ENCODE measurements at regions not wholly inside any gene's neighbourhood (a gene's known extent, or its start where the extent isn't known, plus 50 kb on each side); places are given as distances from the start of the nearest gene placed in this dataset.
"Not testable (repeated sequence)": the region's sequence is repeated elsewhere in the genome, so short reads cannot be mapped to it uniquely, and the experiment has no call there.

- Mint-ChIP-seq H3K27ac (no peak overlapping the region), H3K36me3 (no peaks in the 10 kb centered on the region), H3K4me1 (no peaks in the 10 kb centered on the region), H3K4me3 (no peak overlapping the region), H3K9me3 (peaks cover 0 to 4% (median 0%) of the 10 kb centered on the region in 8 donors), H3K27me3 (no peaks in the 10 kb centered on the region)
- H3K27me3 ChIP-seq (ENCODE audit: insufficient read depth, low read length): no peaks in the 10 kb centered on the region
- H3K36me3 ChIP-seq (ENCODE audit: insufficient read depth, low read length): no peaks in the 10 kb centered on the region
- ChIA-PET POLR2A (ENCODE audit: partially characterized antibody) (no interaction called here), CTCF (ENCODE audit: partially characterized antibody) (interaction anchor here (1.1 kb wide), 1 partner anchor 11 kb away, joined by 3 read pairs; no protein-coding TSS in a partner anchor)
- H3K4me1 ChIP-seq (ENCODE audit: insufficient read depth, low read length): no peaks in the 10 kb centered on the region
- no peaks in the 10 kb centered on the region for H3K9me3 ChIP-seq (ENCODE audit: control insufficient read depth in 1 of 2, low read length in 2 of 2)
- intact Hi-C loops (cut with micrococcal nuclease): no loop called here
- no peak overlapping the region for H3K4me3 ChIP-seq (ENCODE audit: low read length in 2 of 2)
- no peak overlapping the region for H3K27ac ChIP-seq (ENCODE audit: low read depth, low read length)
- no peak for DNase-seq
Observed at GRCh38 chr1:102174259-102174863, 177.6 kb upstream of the OLFM3 start.

- H3K27me3 Mint-ChIP-seq: no peaks in the 10 kb centered on the region
- H3K4me3 Mint-ChIP-seq: no peak overlapping the region
- H3K36me3 Mint-ChIP-seq: no peaks in the 10 kb centered on the region
- Histone ChIP-seq H3K27me3 (ENCODE audit: insufficient read depth, low read length) (no peaks in the 10 kb centered on the region), H3K27ac (ENCODE audit: low read depth, low read length) (no peak overlapping the region), H3K4me3 (ENCODE audit: low read length in 2 of 2) (no peak overlapping the region), H3K36me3 (ENCODE audit: insufficient read depth, low read length) (no peaks in the 10 kb centered on the region), H3K9me3 (ENCODE audit: control insufficient read depth in 1 of 2, low read length in 2 of 2) (no peaks in the 10 kb centered on the region), H3K4me1 (ENCODE audit: insufficient read depth, low read length) (no peaks in the 10 kb centered on the region)
- DNase-seq: no peak
- intact Hi-C loops (cut with micrococcal nuclease): no loop called here
- POLR2A ChIA-PET (ENCODE audit: partially characterized antibody): no interaction called here
- H3K27ac Mint-ChIP-seq: no peak overlapping the region
- CTCF ChIA-PET (ENCODE audit: partially characterized antibody): no interaction called here
- peaks cover 0 to 4% (median 0%) of the 10 kb centered on the region in 8 donors for H3K9me3 Mint-ChIP-seq
- H3K4me1 Mint-ChIP-seq: no peaks in the 10 kb centered on the region
Observed at GRCh38 chr1:102172200-102172599, 175.5 kb upstream of the OLFM3 start.

GRCh38 chr1:102163799-102164198 is 167.1 kb upstream of the OLFM3 start:
- Histone ChIP-seq H3K4me1 (ENCODE audit: insufficient read depth, low read length) (no peaks in the 10 kb centered on the region), H3K4me3 (ENCODE audit: low read length in 2 of 2) (no peak overlapping the region), H3K36me3 (ENCODE audit: insufficient read depth, low read length) (no peaks in the 10 kb centered on the region), H3K27ac (ENCODE audit: low read depth, low read length) (no peak overlapping the region), H3K27me3 (ENCODE audit: insufficient read depth, low read length) (no peaks in the 10 kb centered on the region), H3K9me3 (ENCODE audit: control insufficient read depth in 1 of 2, low read length in 2 of 2) (no peaks in the 10 kb centered on the region)
- CTCF ChIA-PET (ENCODE audit: partially characterized antibody): no interaction called here
- POLR2A ChIA-PET (ENCODE audit: partially characterized antibody): no interaction called here
- Mint-ChIP-seq H3K4me1 (no peaks in the 10 kb centered on the region), H3K27me3 (no peaks in the 10 kb centered on the region), H3K9me3 (peaks cover 0 to 4% (median 0%) of the 10 kb centered on the region in 8 donors), H3K36me3 (no peaks in the 10 kb centered on the region), H3K27ac (no peak overlapping the region), H3K4me3 (no peak overlapping the region)
- DNase-seq: no peak
- intact Hi-C loops (cut with micrococcal nuclease): no loop called here

- Histone ChIP-seq H3K4me3 (ENCODE audit: low read length in 2 of 2) (no peak overlapping the region), H3K9me3 (ENCODE audit: control insufficient read depth in 1 of 2, low read length in 2 of 2) (no peaks in the 10 kb centered on the region), H3K27me3 (ENCODE audit: insufficient read depth, low read length) (no peaks in the 10 kb centered on the region), H3K36me3 (ENCODE audit: insufficient read depth, low read length) (no peaks in the 10 kb centered on the region), H3K4me1 (ENCODE audit: insufficient read depth, low read length) (no peaks in the 10 kb centered on the region), H3K27ac (ENCODE audit: low read depth, low read length) (no peak overlapping the region)
- intact Hi-C loops (cut with micrococcal nuclease): no loop called here
- Mint-ChIP-seq H3K9me3 (peaks cover 0 to 2% (median 0%) of the 10 kb centered on the region in 8 donors), H3K36me3 (no peaks in the 10 kb centered on the region), H3K27ac (no peak overlapping the region), H3K27me3 (no peaks in the 10 kb centered on the region), H3K4me1 (no peaks in the 10 kb centered on the region), H3K4me3 (no peak overlapping the region)
- CTCF ChIA-PET (ENCODE audit: partially characterized antibody): no interaction called here
- no peak for DNase-seq
- POLR2A ChIA-PET (ENCODE audit: partially characterized antibody): no interaction called here
Observed at GRCh38 chr1:102151242-102151641, 154.5 kb upstream of the OLFM3 start.

- H3K27ac ChIP-seq (ENCODE audit: low read depth, low read length): no peak overlapping the region
- Mint-ChIP-seq H3K4me3 (no peak overlapping the region), H3K4me1 (no peaks in the 10 kb centered on the region), H3K36me3 (no peaks in the 10 kb centered on the region), H3K27me3 (no peaks in the 10 kb centered on the region), H3K9me3 (peaks cover 0 to 5% (median 0%) of the 10 kb centered on the region in 8 donors), H3K27ac (no peak overlapping the region)
- no peaks in the 10 kb centered on the region for H3K4me1 ChIP-seq (ENCODE audit: insufficient read depth, low read length)
- intact Hi-C loops (cut with micrococcal nuclease): no loop called here
- CTCF ChIA-PET (ENCODE audit: partially characterized antibody): no interaction called here
- H3K9me3 ChIP-seq (ENCODE audit: control insufficient read depth in 1 of 2, low read length in 2 of 2): no peaks in the 10 kb centered on the region
- no peaks in the 10 kb centered on the region for H3K27me3 ChIP-seq (ENCODE audit: insufficient read depth, low read length)
- DNase-seq: no peak
- H3K36me3 ChIP-seq (ENCODE audit: insufficient read depth, low read length): no peaks in the 10 kb centered on the region
- no peak overlapping the region for H3K4me3 ChIP-seq (ENCODE audit: low read length in 2 of 2)
- POLR2A ChIA-PET (ENCODE audit: partially characterized antibody): no interaction called here
Observed at GRCh38 chr1:102120910-102121309, 124.2 kb upstream of the OLFM3 start.

- DNase-seq: no peak
- H3K4me3 Mint-ChIP-seq: no peak overlapping the region
- no peaks in the 10 kb centered on the region for H3K36me3 Mint-ChIP-seq
- peaks cover 0 to 5% (median 0%) of the 10 kb centered on the region in 8 donors for H3K9me3 Mint-ChIP-seq
- no peak overlapping the region for H3K27ac Mint-ChIP-seq
- intact Hi-C loops (cut with micrococcal nuclease): no loop called here
- H3K4me3 ChIP-seq (ENCODE audit: low read length in 2 of 2): no peak overlapping the region
- no peaks in the 10 kb centered on the region for H3K4me1 ChIP-seq (ENCODE audit: insufficient read depth, low read length)
- no peak overlapping the region for H3K27ac ChIP-seq (ENCODE audit: low read depth, low read length)
- no peaks in the 10 kb centered on the region for H3K27me3 ChIP-seq (ENCODE audit: insufficient read depth, low read length)
- no peaks in the 10 kb centered on the region for H3K36me3 ChIP-seq (ENCODE audit: insufficient read depth, low read length)
- ChIA-PET CTCF (ENCODE audit: partially characterized antibody) (no interaction called here), POLR2A (ENCODE audit: partially characterized antibody) (no interaction called here)
- no peaks in the 10 kb centered on the region for H3K9me3 ChIP-seq (ENCODE audit: control insufficient read depth in 1 of 2, low read length in 2 of 2)
- H3K27me3 Mint-ChIP-seq: no peaks in the 10 kb centered on the region
- H3K4me1 Mint-ChIP-seq: no peaks in the 10 kb centered on the region
Observed at GRCh38 chr1:102118150-102118549, 121.4 kb upstream of the OLFM3 start.

GRCh38 chr1:102110586-102110985 is 113.9 kb upstream of the OLFM3 start:
- Mint-ChIP-seq H3K9me3 (peaks cover 0 to 13% (median 4%) of the 10 kb centered on the region in 8 donors), H3K27me3 (no peaks in the 10 kb centered on the region), H3K36me3 (no peaks in the 10 kb centered on the region), H3K4me3 (no peak overlapping the region), H3K27ac (no peak overlapping the region), H3K4me1 (no peaks in the 10 kb centered on the region)
- no peaks in the 10 kb centered on the region for H3K27me3 ChIP-seq (ENCODE audit: insufficient read depth, low read length)
- intact Hi-C loops (cut with micrococcal nuclease): no loop called here
- H3K27ac ChIP-seq (ENCODE audit: low read depth, low read length): no peak overlapping the region
- H3K9me3 ChIP-seq (ENCODE audit: control insufficient read depth in 1 of 2, low read length in 2 of 2): no peaks in the 10 kb centered on the region
- H3K36me3 ChIP-seq (ENCODE audit: insufficient read depth, low read length): no peaks in the 10 kb centered on the region
- no peak for DNase-seq
- CTCF ChIA-PET (ENCODE audit: partially characterized antibody): no interaction called here
- no peak overlapping the region for H3K4me3 ChIP-seq (ENCODE audit: low read length in 2 of 2)
- POLR2A ChIA-PET (ENCODE audit: partially characterized antibody): no interaction called here
- no peaks in the 10 kb centered on the region for H3K4me1 ChIP-seq (ENCODE audit: insufficient read depth, low read length)

- H3K27ac Mint-ChIP-seq; intact Hi-C loops (cut with micrococcal nuclease); H3K36me3 Mint-ChIP-seq; H3K27ac ChIP-seq (ENCODE audit: low read depth, low read length); H3K4me1 ChIP-seq (ENCODE audit: insufficient read depth, low read length); H3K9me3 ChIP-seq (ENCODE audit: control insufficient read depth in 1 of 2, low read length in 2 of 2); H3K4me3 ChIP-seq (ENCODE audit: low read length in 2 of 2); POLR2A ChIA-PET (ENCODE audit: partially characterized antibody); H3K27me3 ChIP-seq (ENCODE audit: insufficient read depth, low read length); DNase-seq; H3K4me1 Mint-ChIP-seq; CTCF ChIA-PET (ENCODE audit: partially characterized antibody); H3K36me3 ChIP-seq (ENCODE audit: insufficient read depth, low read length); H3K4me3 Mint-ChIP-seq; H3K27me3 Mint-ChIP-seq: not testable (repeated sequence)
- peaks cover 0 to 13% (median 4%) of the 10 kb centered on the region in 8 donors for H3K9me3 Mint-ChIP-seq
Observed at GRCh38 chr1:102109493-102109892, 112.8 kb upstream of the OLFM3 start.
